ENCODE measurements at regions not wholly inside any gene's neighbourhood (a gene's known extent, or its start where the extent isn't known, plus 50 kb on each side); places are given as distances from the start of the nearest gene placed in this dataset.

DNA sequence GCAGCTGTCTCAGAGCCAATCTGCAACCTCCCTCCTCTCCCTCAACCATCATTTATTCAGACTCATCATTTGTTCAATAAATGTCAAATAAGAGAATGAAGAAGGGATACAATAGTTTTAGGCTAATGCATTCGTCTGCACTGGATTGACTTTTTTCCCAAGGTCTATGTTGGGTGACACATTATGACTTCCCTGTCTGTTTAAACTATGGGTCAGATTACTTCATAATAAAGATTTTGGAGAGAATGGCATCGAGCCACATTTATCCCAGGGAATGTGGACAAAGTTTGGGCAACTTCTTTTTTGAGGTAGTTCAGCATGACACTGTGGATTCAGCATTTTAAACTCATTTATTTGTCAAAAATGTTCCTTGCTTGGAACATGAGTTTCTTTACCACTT lies 107.4 kb upstream of the ADGRL2 start:
- TF ChIP-seq, protein P1, sequence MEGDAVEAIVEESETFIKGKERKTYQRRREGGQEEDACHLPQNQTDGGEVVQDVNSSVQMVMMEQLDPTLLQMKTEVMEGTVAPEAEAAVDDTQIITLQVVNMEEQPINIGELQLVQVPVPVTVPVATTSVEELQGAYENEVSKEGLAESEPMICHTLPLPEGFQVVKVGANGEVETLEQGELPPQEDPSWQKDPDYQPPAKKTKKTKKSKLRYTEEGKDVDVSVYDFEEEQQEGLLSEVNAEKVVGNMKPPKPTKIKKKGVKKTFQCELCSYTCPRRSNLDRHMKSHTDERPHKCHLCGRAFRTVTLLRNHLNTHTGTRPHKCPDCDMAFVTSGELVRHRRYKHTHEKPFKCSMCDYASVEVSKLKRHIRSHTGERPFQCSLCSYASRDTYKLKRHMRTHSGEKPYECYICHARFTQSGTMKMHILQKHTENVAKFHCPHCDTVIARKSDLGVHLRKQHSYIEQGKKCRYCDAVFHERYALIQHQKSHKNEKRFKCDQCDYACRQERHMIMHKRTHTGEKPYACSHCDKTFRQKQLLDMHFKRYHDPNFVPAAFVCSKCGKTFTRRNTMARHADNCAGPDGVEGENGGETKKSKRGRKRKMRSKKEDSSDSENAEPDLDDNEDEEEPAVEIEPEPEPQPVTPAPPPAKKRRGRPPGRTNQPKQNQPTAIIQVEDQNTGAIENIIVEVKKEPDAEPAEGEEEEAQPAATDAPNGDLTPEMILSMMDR (IDR thresholded peaks at IDR 0.05 in 4 of 5, conservative IDR thresholded peaks at IDR 0.05 in 1 of 5), result no peak
- TF ChIP-seq POLR2A (IDR thresholded peaks at IDR 0.05), result no peak
